H7 (cell line): ENCODE measurements at regions not wholly inside any gene's neighbourhood (a gene's known extent, or its start where the extent isn't known, plus 50 kb on each side); places are given as distances from the start of the nearest gene placed in this dataset.
"Not testable (repeated sequence)": the region's sequence is repeated elsewhere in the genome, so short reads cannot be mapped to it uniquely, and the experiment has no call there.

Experiments
- DNase-seq: peaks from one replicate; pipeline ENCODE4 v3.0.0; 2012
- H3K27me3 ChIP-seq: 2 replicates; pipeline ENCODE4 v1.6.0; 2011; ENCODE audit warnings: mild to moderate bottlenecking, low read length; ENCODE audit not compliant: control insufficient read depth, insufficient read depth
- H3K36me3 ChIP-seq: replicated peaks from 2 replicates; pipeline ENCODE4 v1.5.1; 2011; ENCODE audit warnings: low read length; ENCODE audit not compliant: control insufficient read depth, insufficient read depth
- H3K4me3 ChIP-seq: 2 replicates; pipeline ENCODE4 v1.5.1; 2011; ENCODE audit warnings: low read depth, mild to moderate bottlenecking, control low read depth, low read length, moderate library complexity; ENCODE audit not compliant: insufficient read depth

- H3K36me3 ChIP-seq = no peaks in the 10 kb centered on the region
- no peak for DNase-seq
- no peaks in the 10 kb centered on the region for H3K27me3 ChIP-seq
- H3K4me3 ChIP-seq = no peak overlapping the region
These were observed 257.0 kb upstream of the USP15 start for GRCh38 chr12:62003226-62003625.

- no peak for DNase-seq
- H3K4me3 ChIP-seq = no peak overlapping the region
- no peaks in the 10 kb centered on the region for H3K27me3 ChIP-seq
- H3K36me3 ChIP-seq = no peaks in the 10 kb centered on the region
These were observed 256.5 kb upstream of the USP15 start for GRCh38 chr12:62003701-62004100.

- H3K27me3 ChIP-seq = no peaks in the 10 kb centered on the region
- H3K4me3 ChIP-seq = no peak overlapping the region
- DNase-seq = no peak
- H3K36me3 ChIP-seq = no peaks in the 10 kb centered on the region
These were observed 254.6 kb upstream of the USP15 start for GRCh38 chr12:62005615-62006014.

GRCh38 chr12:62006076-62006732, 254.0 kb upstream of the USP15 start:
- DNase-seq = peak; percentile 53
- no peak overlapping the region for H3K4me3 ChIP-seq
- no peaks in the 10 kb centered on the region for H3K36me3 ChIP-seq
- no peaks in the 10 kb centered on the region for H3K27me3 ChIP-seq

- no peak for DNase-seq
- Histone ChIP-seq H3K27me3 (no peaks in the 10 kb centered on the region), H3K4me3 (no peak overlapping the region), H3K36me3 (no peaks in the 10 kb centered on the region)
These were observed 251.5 kb upstream of the USP15 start for GRCh38 chr12:62008703-62009102.

GRCh38 chr12:62009445-62009844, 250.8 kb upstream of the USP15 start:
- Histone ChIP-seq H3K27me3 (no peaks in the 10 kb centered on the region), H3K36me3 (no peaks in the 10 kb centered on the region), H3K4me3 (no peak overlapping the region)
- no peak for DNase-seq

GRCh38 chr12:62010331-62010906, 249.8 kb upstream of the USP15 start:
- not testable (repeated sequence) for H3K4me3 ChIP-seq, H3K36me3 ChIP-seq, H3K27me3 ChIP-seq, DNase-seq

- not testable (repeated sequence) for H3K36me3 ChIP-seq, DNase-seq, H3K4me3 ChIP-seq, H3K27me3 ChIP-seq
These were observed 249.2 kb upstream of the USP15 start for GRCh38 chr12:62010973-62011372.

GRCh38 chr12:62014330-62014729, 245.9 kb upstream of the USP15 start:
- H3K4me3 ChIP-seq = no peak overlapping the region
- H3K36me3 ChIP-seq = no peaks in the 10 kb centered on the region
- H3K27me3 ChIP-seq = no peaks in the 10 kb centered on the region
- DNase-seq = no peak

- H3K4me3 ChIP-seq = no peak overlapping the region
These were observed 244.2 kb upstream of the USP15 start for GRCh38 chr12:62016021-62016420.

GRCh38 chr12:62021808-62022207, 238.4 kb upstream of the USP15 start:
- Histone ChIP-seq H3K4me3 (no peak overlapping the region), H3K27me3 (no peaks in the 10 kb centered on the region), H3K36me3 (no peaks in the 10 kb centered on the region)
- DNase-seq = no peak

More at GRCh38 chr12:62016021-62016420, 244.2 kb upstream of the USP15 start:
- no peak for DNase-seq
- Histone ChIP-seq H3K36me3 (no peaks in the 10 kb centered on the region), H3K27me3 (no peaks in the 10 kb centered on the region)

- DNase-seq = no peak
- Histone ChIP-seq H3K4me3 (no peak overlapping the region), H3K36me3 (no peaks in the 10 kb centered on the region), H3K27me3 (no peaks in the 10 kb centered on the region)
These were observed 231.7 kb upstream of the USP15 start for GRCh38 chr12:62028536-62028935.

GRCh38 chr12:62032870-62033269, 227.3 kb upstream of the USP15 start:
- H3K4me3 ChIP-seq = no peak overlapping the region
- H3K36me3 ChIP-seq = no peaks in the 10 kb centered on the region
- no peak for DNase-seq
- no peaks in the 10 kb centered on the region for H3K27me3 ChIP-seq

GRCh38 chr12:62044450-62045135, 215.6 kb upstream of the USP15 start:
- DNase-seq = no peak
- no peak overlapping the region for H3K4me3 ChIP-seq
- H3K27me3 ChIP-seq = no peaks in the 10 kb centered on the region
- no peaks in the 10 kb centered on the region for H3K36me3 ChIP-seq

GRCh38 chr12:62045211-62045610, 215.0 kb upstream of the USP15 start:
- H3K36me3 ChIP-seq = no peaks in the 10 kb centered on the region
- H3K4me3 ChIP-seq = no peak overlapping the region
- no peaks in the 10 kb centered on the region for H3K27me3 ChIP-seq
- no peak for DNase-seq
